ENCODE measurements at regions not wholly inside any gene's neighbourhood (a gene's known extent, or its start where the extent isn't known, plus 50 kb on each side); places are given as distances from the start of the nearest gene placed in this dataset.

GRCh38 chr4:153111426-153112040, 92.7 kb upstream of the TRIM2 start:
- TF ChIP-seq, protein P1, sequence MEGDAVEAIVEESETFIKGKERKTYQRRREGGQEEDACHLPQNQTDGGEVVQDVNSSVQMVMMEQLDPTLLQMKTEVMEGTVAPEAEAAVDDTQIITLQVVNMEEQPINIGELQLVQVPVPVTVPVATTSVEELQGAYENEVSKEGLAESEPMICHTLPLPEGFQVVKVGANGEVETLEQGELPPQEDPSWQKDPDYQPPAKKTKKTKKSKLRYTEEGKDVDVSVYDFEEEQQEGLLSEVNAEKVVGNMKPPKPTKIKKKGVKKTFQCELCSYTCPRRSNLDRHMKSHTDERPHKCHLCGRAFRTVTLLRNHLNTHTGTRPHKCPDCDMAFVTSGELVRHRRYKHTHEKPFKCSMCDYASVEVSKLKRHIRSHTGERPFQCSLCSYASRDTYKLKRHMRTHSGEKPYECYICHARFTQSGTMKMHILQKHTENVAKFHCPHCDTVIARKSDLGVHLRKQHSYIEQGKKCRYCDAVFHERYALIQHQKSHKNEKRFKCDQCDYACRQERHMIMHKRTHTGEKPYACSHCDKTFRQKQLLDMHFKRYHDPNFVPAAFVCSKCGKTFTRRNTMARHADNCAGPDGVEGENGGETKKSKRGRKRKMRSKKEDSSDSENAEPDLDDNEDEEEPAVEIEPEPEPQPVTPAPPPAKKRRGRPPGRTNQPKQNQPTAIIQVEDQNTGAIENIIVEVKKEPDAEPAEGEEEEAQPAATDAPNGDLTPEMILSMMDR (IDR thresholded peaks at IDR 0.05), result no peak

DNA sequence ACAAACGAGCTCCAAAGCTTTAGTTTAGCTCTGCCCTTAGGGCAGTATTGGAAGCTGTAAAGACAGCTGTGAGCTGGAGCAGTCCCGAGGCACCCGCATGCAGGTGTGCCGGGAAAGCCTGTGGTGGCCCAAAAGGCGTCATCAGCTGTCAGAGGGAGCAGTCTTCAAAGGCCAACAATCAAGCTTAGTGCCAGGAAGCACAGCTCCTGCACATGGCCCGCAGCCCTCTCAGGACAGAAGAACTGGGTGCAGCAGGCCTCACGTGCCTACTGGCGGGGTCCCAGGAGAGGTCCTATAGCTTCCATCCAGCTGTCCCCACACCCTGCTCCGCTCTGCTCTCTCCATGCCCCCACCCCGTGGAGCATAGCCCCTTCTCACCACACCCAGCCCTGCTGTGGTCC, 92.2 kb upstream of the TRIM2 start:
- TF ChIP-seq, protein P1 (IDR thresholded peaks at IDR 0.05), result no peak

DNA sequence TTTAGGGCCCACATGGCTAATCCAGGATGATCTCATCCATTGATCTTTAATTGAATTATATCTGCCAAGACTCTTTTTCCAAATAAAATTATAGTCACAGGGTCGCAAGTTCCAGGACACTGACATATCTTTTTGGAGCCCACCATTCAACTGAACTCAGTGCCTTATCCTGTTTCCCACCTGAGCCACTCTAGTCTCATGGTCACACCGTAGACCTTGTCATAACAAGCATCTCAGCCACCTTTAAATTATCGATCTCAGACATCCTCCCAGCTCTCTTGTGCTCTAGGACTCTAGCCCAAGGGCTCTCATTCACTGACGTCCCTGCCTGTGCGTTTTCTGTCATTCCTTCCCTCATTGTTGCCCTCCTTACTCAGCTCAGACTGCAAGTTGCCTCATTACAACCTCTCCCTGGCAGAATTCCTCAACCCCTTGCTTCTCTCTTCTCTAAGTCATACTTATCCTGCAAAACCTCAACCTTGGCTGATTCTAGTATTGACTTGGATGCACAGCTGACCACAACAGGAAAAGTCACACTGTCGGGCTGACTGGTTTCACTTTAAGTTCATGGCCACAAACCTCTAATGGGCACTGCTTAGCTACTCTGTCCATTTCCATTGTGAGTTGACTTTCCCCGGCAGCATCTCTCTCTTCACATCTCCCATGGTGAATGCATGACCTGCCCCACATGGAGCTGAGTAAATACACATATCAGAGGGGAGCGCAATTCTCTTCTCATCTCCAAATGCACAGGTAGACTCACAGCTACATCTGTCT, 91.0 kb upstream of the TRIM2 start:
- TF ChIP-seq, protein P1 (IDR thresholded peaks at IDR 0.05), result no peak

DNA sequence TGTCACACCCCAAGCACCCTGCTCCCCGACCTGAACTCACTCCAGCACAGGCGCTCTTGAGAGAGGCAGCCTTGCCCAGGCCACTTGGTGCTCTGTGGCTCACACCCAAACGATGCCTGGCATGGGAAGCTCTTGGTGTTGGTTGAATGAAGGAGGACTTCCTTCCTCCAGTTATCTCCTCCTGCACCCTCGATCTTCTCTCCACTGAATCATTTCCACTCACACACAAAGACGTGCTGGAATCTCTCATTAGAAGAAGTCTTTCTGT, 90.5 kb upstream of the TRIM2 start:
- TF ChIP-seq, protein P1 (IDR thresholded peaks at IDR 0.05), result no peak

DNA sequence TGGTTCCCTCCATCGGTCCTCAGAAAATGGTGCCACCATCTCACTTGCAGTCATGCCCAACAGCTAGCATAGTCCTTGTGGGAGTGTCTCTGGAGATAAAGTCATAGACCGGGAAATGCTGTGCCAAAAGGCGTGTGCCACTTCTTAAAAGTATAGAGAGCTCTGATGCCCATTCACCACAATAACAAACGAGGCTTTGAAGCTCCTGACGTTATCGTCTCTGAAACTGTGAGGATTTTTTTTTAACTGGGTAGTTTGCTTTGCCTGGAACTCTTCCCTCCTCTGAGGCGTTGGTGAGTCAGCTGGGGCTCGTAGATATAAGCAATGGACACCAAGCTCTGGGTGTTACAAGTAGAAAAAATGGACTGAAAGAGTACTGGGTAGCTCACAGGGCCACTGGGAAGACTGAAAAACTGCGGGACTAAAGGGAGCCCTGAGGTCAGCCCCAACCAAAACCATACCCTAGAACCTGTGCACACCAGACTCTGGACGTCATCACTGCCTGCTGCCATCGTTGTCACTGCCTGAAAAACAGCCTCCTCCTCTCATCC, 89.4 kb upstream of the TRIM2 start:
- TF ChIP-seq, protein P1 (IDR thresholded peaks at IDR 0.05), result no peak

- TF ChIP-seq, protein P1 (IDR thresholded peaks at IDR 0.05), result no peak
Measured at GRCh38 chr4:153115322-153116290, 88.6 kb upstream of the TRIM2 start.

DNA sequence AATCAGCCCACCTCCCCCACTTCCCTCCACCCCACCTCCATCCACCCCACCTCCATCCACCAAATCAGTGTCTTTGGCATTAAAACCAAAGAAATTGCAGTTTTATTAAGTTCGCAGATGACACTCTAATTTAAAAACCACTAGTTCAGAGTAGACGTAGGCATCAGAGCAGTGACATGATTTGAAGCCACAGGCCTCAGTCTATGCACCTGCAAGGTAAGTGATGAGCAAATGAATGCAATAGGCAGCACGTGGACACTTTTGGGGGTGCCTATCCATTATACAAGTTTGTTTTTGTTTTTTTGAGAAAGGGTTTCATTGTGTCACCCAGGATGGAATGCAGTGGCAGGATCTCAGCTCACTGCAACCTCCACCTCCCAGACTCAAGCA, 88.0 kb upstream of the TRIM2 start:
- TF ChIP-seq, protein P1 (IDR thresholded peaks at IDR 0.05), result no peak

Measured in LNCAP (cell line).